ENCODE measurements at regions not wholly inside any gene's neighbourhood (a gene's known extent, or its start where the extent isn't known, plus 50 kb on each side); places are given as distances from the start of the nearest gene placed in this dataset.

DNA sequence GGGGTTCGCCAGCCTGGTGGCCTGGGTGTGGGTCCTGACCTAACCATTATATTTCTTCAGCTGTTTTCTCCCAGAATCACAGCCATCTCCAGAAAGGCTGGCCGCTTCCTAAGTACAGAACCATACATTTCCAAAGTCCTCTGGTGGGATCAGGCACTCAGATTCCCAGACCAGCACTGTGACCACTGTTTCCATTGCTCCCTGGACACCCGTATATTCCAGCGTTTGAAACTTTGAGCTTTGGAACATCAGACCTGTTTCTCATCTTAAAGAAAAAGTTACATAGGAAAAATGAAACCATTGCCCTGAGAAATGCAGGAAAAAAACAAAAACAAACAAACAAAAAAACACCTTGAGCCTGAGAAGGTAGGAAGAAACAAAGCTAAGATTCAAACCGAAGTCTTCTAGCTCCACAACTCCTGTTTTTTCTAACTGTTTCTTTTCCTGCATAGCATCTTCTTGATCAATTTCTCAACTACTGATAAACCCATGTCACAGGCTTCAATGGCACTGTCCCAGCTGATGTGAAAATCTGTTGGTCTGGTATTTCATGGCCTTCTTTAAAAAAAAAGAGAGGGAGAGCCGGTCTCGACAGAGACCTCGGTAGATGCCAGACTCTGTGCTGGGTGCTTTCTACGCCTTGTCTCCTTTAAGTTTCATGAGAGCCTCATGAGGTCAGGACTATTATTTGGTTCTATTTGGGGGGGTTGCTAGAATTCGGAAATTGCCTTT, 221.3 kb downstream of the TOMM20 start:
- TF ChIP-seq, protein P1, sequence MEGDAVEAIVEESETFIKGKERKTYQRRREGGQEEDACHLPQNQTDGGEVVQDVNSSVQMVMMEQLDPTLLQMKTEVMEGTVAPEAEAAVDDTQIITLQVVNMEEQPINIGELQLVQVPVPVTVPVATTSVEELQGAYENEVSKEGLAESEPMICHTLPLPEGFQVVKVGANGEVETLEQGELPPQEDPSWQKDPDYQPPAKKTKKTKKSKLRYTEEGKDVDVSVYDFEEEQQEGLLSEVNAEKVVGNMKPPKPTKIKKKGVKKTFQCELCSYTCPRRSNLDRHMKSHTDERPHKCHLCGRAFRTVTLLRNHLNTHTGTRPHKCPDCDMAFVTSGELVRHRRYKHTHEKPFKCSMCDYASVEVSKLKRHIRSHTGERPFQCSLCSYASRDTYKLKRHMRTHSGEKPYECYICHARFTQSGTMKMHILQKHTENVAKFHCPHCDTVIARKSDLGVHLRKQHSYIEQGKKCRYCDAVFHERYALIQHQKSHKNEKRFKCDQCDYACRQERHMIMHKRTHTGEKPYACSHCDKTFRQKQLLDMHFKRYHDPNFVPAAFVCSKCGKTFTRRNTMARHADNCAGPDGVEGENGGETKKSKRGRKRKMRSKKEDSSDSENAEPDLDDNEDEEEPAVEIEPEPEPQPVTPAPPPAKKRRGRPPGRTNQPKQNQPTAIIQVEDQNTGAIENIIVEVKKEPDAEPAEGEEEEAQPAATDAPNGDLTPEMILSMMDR (IDR thresholded peaks at IDR 0.05; ENCODE audit: extremely low read depth, missing control alignments), result no peak
- no peak for DNase-seq (ENCODE audit: low spot score)

GRCh38 chr1:234906654-234907053, 222.0 kb downstream of the TOMM20 start:
- DNase-seq (ENCODE audit: low spot score), result no peak
- TF ChIP-seq, protein P1 (IDR thresholded peaks at IDR 0.05; ENCODE audit: extremely low read depth, missing control alignments), result no peak

- no peak for DNase-seq (ENCODE audit: low spot score)
- TF ChIP-seq, protein P1 (IDR thresholded peaks at IDR 0.05; ENCODE audit: extremely low read depth, missing control alignments), result no peak
Measured at GRCh38 chr1:234902774-234903547, 225.7 kb downstream of the TOMM20 start.

GRCh38 chr1:234901491-234902049, 227.1 kb downstream of the TOMM20 start:
- no peak for DNase-seq (ENCODE audit: low spot score)
- TF ChIP-seq, protein P1 (IDR thresholded peaks at IDR 0.05; ENCODE audit: extremely low read depth, missing control alignments), result no peak

DNA sequence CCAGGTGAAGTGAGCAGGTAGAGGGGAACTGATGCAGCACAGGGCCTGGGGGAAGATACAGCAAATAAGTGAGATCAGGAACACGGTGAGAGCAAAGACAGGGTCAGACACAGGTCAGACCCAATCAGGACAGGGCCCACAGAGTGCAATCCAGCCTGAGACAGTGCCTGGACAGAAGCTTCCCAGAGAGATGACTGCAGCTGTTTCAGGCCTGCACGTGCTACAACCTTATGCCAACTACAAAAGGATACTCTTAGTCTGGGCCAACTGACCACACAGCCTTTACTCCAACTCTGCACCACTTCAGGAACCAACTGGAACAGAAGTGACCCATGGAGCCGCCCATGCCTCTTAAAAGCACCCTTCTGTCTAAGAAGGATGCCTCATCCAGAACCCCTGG, 228.0 kb downstream of the TOMM20 start:
- no peak for DNase-seq (ENCODE audit: low spot score)
- TF ChIP-seq, protein P1 (IDR thresholded peaks at IDR 0.05; ENCODE audit: extremely low read depth, missing control alignments), result no peak

DNA sequence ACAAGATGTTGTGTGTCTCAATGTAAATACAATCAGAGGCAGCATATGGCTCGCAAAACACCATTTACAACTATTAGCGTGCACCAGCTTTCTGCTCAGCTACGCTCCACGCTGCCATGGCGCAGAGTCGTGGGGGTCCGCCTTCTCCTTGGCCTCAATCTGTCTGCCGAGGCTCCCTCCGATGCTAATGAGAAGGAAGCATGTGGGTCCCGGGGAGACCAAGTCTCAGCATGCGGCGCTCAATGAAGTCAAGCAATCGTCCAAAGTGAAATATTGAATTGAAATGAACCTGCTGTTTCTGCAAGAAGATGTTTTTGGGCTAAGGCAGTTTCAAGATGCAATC, 228.9 kb downstream of the TOMM20 start:
- no peak for DNase-seq (ENCODE audit: low spot score)
- TF ChIP-seq, protein P1 (IDR thresholded peaks at IDR 0.05; ENCODE audit: extremely low read depth, missing control alignments), result no peak
